WTC11 (cell line): ENCODE measurements at regions not wholly inside any gene's neighbourhood (a gene's known extent, or its start where the extent isn't known, plus 50 kb on each side); places are given as distances from the start of the nearest gene placed in this dataset.

Experiments
- ZNF121 ChIP-seq: sonication (generic); formaldehyde crosslinking; IDR thresholded peaks from 2 replicates; pipeline ENCODE4 v1.8.0; 2023; ENCODE audit warnings: missing genetic modification reagents
- ZNF219 ChIP-seq: sonication (generic); formaldehyde crosslinking; IDR thresholded peaks from 2 replicates; pipeline ENCODE4 v1.8.0; 2023; ENCODE audit warnings: missing genetic modification reagents, mild to moderate bottlenecking, borderline replicate concordance
- TF ChIP-seq, protein P1 (sequence below): sonication (generic); formaldehyde crosslinking; IDR thresholded peaks from 2 replicates; pipeline ENCODE4 v1.8.1; 2022; ENCODE audit warnings: mild to moderate bottlenecking, moderate library complexity, missing genetic modification reagents
- TF ChIP-seq, protein P2 (sequence below): sonication (generic); formaldehyde crosslinking; IDR thresholded peaks from 2 replicates; pipeline ENCODE4 v1.8.0; 2022; ENCODE audit warnings: mild to moderate bottlenecking, missing genetic modification reagents
- TF ChIP-seq, protein P3 (sequence below): fragments of 200-600 bp; IDR thresholded peaks from 2 replicates; pipeline ENCODE4 v1.8.0; 2022; ENCODE audit warnings: antibody characterized with exemption

DNA sequence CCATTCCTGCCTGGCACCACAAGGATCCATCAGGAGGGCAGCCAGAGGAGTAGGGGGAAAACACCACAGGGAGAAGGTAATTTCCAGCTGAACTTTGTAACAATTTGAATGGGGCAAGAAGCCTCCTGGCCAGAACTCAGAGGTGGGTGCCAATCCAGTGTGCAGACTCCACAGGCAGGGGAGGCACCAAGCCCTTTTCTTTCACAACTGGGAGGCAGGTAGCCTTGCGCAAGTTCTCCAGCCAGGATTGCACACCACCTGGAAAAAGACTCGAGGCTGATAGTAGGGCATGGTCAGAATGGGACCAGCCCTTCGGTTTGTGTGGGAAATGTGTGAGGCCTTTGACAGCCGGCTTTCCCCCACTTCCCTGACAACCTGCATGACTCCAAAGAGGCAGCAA, 161.9 kb upstream of the ARHGAP42 start:
- TF ChIP-seq, protein P1, sequence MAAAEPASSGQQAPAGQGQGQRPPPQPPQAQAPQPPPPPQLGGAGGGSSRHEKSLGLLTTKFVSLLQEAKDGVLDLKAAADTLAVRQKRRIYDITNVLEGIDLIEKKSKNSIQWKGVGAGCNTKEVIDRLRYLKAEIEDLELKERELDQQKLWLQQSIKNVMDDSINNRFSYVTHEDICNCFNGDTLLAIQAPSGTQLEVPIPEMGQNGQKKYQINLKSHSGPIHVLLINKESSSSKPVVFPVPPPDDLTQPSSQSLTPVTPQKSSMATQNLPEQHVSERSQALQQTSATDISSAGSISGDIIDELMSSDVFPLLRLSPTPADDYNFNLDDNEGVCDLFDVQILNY (CRISPR knock-in tag), result no peak
- TF ChIP-seq ZNF219 (CRISPR knock-in tag) (no peak), ZNF121 (CRISPR knock-in tag) (no peak)
- TF ChIP-seq, protein P2, sequence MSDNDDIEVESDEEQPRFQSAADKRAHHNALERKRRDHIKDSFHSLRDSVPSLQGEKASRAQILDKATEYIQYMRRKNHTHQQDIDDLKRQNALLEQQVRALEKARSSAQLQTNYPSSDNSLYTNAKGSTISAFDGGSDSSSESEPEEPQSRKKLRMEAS (CRISPR knock-in tag), result no peak
- TF ChIP-seq, protein P3, sequence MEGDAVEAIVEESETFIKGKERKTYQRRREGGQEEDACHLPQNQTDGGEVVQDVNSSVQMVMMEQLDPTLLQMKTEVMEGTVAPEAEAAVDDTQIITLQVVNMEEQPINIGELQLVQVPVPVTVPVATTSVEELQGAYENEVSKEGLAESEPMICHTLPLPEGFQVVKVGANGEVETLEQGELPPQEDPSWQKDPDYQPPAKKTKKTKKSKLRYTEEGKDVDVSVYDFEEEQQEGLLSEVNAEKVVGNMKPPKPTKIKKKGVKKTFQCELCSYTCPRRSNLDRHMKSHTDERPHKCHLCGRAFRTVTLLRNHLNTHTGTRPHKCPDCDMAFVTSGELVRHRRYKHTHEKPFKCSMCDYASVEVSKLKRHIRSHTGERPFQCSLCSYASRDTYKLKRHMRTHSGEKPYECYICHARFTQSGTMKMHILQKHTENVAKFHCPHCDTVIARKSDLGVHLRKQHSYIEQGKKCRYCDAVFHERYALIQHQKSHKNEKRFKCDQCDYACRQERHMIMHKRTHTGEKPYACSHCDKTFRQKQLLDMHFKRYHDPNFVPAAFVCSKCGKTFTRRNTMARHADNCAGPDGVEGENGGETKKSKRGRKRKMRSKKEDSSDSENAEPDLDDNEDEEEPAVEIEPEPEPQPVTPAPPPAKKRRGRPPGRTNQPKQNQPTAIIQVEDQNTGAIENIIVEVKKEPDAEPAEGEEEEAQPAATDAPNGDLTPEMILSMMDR, result no peak
